Activated CD4-positive, alpha-beta T cell treated with anti-CD3 and anti-CD28 coated beads, Interleukin-2, amount 50 U/mL, for 48 hours (primary cell): ENCODE measurements at regions not wholly inside any gene's neighbourhood (a gene's known extent, or its start where the extent isn't known, plus 50 kb on each side); places are given as distances from the start of the nearest gene placed in this dataset.
"Not testable (repeated sequence)": the region's sequence is repeated elsewhere in the genome, so short reads cannot be mapped to it uniquely, and the experiment has no call there.

ENCODE experiments used
- DNase-seq, 2 experiments: peaks; one replicate each; pipeline ENCODE4 v3.0.0-alpha.2; 2020

DNA sequence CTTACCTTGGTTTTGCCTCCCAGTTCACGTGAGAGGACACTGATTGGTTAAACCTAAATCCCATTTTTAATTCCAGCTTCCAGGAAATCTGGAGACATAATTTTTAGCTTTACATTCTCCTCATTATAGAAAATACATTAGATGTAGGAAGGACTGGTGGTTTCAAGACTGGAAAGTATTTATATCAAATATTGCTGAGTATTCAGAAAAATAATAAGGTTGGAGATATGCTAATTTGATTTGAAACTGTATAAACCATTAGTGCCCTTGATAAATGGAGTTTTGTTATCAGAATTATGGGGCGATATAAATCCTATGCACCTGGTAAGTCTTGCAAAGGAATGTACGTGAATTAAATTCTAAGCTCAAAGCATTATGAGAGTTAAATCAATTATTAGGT, 218.0 kb upstream of the ADGRL4 start:
- DNase-seq = no peak

DNA sequence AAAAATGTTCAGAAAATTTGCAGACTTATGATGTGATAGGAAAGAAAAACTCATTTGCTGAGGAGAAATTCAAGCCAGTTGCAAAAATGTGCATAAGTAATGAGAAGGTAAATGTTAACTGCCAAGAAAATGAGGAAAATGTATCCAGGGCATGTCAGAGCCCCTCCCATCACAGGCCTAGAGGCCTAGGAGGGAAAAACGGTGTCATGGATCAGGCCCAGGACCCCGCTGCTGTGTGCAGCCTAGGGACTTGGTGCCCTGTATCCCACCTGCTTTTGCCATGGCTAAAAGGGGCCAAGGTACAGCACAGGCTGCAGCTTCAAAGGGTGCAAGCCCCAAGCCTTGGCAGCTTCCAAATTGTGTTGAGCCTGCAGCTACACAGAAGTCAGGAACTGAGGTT, 214.0 kb upstream of the ADGRL4 start:
- DNase-seq = no peak

DNA sequence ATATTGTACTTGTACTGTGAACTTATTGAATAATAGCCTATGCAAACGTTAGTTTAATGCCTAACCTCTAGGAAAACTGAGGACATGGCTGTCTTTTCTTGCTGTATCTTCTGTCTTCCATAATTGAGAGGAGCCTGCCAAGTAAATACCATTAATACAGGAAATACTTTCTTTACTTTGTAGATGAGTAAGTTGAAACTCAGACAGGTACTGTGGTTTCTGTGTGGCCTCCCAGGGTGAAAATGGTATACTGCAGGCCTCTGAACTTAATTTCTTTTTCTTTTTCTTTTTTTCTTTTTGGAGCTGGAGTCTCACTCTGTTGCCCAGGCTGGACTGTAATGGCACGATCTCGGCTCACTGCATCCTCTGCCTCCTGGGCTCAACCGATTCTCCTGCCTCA, 208.8 kb upstream of the ADGRL4 start:
- DNase-seq = no peak

DNA sequence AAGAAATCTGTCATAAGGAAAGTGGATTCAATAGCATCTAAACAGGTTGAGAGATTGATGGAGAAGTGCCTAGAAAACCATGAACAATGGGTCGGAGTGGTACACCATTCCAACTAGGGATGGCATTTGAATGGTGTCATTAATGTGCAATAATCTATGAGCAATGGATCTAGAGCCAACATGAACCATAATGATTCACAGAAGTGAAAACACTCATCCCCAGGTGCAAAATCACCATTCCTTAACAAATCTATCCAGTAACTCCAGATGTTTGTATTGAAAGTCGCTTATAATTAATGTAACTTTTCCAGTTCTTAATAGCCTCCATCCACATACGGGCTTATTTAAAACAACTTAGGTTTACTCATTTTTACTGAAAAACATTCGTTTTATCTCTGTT, 201.3 kb upstream of the ADGRL4 start:
- DNase-seq = no peak

DNA sequence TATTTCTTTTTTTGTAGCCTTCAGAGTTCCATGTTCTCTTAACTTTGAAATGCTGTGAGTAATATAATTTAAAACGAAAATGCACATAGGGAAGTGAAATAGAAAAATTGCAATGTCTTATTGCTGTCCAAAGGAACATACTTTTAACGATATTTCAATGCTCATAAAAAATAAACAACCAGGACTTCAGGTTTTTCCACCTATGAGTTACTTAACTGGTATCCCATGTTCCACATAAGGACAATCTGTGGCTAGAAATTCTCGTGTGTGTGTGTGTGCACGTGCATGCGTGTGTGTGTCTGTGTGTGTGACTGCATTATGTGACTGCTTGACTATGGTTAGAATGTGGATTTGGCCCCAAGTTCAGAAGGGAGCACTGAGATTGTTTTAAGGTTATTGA, 200.8 kb upstream of the ADGRL4 start:
- no peak for DNase-seq

DNA sequence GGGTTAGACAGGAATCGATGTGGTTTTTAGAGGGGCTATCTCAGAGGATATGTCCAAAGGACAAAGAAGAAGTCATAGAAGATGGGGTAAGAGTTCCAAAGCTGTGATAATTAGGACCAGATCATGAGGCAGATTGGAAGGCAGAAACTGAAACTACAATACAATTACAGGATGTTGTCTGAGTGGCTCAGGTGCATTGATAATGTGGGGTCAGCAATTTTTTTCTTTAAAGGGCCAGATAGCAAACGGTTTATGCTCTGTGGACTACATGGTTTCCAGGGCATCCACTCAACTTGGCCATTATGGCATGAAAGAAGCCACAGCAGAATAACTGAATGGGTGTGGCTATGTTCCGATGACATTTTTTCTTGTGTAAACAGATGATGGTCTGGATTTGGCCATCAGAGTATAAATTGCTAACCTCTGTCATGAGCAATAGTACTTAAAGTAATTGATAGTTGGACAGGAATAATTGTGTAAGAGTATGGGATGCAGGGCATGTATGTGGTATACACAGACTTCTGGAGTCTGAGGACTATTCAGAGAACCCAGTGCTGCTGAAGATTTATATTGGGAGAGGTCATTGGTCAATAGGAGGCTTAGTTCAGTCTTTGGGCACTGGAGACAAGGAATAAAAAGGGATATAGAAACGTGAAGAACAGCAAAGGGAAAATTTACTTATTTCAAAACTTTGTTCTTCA, 198.4 kb upstream of the ADGRL4 start:
- DNase-seq = no peak

DNA sequence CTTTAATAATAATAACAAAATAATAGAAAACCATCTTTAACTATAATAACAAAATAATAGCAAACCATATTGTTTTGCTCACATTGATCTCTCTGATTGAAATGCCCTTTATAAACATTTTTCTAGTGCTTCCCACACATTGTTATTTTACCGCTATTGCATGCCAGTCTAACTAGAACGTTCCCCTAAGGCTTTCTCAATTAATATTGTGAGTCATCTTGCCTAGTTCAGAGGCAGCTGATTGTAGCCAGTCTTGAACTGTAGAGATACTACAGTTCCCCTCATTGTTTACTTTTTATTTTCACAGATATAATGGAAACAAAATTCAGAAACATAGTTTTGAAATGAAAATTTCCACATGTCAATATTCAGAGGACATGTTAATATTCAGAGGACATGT, 192.3 kb upstream of the ADGRL4 start:
- no peak for DNase-seq

DNA sequence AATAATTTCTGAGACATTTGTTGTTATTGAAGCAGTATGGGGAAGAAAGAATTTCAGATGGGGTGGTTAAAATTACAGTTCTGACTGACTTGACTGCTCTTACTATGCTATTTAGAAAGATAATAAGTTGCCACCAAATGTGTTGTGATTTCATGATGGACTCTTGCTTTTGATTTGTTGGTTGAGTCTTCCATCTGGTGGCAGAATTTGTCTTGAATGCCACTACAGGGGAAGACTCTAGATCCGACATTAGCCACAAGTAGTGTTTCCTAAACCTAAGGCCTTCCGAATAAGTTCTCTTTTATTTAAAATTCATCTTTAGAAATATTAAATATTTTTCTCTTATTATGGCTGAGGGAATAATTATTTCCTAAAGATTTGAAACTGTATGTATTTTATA, 190.9 kb upstream of the ADGRL4 start:
- DNase-seq = no peak

DNA sequence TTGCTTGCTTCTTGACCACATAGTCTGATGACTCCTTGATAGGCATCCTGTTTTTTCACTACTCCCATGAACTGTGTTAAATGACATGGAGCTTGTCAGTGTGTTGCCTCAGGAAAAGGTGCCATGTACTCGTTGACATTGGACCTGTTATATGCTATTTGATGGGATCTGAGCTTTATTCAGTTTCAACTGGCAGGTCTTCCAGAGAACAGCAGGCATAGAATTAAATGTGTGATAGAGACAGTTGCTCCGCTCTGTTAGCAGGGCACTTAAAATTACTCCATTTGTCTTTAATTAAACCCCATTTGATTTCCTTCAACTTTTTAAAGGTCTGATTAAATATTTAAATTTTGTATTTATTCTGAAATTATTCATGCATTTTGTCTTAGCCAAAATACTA, 189.7 kb upstream of the ADGRL4 start:
- no peak for DNase-seq

DNA sequence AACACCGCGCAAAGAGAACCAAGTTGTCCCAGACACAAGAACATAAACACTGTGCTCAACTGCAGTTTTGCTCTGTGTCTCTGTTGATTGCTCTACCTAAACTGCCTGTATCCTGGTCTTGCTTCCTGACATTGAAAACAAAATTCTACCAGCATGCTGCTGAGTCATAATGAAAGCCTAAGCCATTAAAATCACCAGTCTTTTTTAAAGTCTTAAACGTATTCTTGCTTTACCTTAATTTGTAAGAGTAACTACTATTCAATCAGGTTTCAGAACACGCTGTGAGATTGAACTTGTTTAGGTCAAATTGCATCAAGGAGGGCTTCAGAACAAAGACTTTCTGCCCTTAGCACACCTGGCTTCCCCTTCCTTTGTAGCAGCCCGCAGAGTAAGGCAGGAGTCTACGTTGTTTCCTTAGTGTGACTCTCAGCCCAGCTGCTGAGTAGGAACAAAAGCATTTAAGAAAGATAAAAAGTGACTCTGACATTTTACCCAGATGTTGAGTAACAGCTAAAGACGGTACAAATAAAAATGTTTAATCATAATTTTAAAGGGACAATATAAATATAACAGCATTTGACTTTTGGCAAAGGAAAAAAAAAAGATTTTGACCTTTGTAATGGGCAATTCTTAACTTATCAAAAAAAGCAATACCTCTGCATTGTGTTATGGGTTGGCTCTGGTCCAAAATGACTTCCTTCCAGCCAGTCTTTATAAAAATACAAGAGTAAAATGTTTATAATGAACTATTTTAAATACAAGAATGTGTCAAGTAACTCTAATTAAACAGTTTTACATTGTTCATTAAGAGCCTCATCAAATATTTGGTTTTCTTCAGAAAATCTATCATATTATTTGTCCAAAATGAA, 186.9 kb upstream of the ADGRL4 start:
- no peak for DNase-seq

DNA sequence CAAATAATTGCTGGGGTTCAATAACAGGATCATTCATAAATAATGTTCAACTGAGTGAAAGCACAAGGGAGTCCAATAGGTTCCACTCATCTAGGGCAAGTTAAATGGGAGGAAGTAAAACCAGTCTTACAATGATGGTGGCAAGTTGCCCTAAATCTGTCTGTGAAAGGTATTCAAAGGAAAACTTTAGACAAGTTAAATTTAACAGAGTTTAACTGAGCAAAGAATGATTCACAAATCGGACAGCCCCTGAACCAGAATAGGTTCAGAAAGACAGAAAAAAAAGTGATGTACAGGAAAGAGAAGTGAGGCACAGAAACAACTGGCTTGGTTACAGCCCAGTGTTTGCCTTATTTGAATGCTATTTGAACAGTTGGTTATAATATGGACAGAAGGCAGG, 183.5 kb upstream of the ADGRL4 start:
- no peak for DNase-seq

DNA sequence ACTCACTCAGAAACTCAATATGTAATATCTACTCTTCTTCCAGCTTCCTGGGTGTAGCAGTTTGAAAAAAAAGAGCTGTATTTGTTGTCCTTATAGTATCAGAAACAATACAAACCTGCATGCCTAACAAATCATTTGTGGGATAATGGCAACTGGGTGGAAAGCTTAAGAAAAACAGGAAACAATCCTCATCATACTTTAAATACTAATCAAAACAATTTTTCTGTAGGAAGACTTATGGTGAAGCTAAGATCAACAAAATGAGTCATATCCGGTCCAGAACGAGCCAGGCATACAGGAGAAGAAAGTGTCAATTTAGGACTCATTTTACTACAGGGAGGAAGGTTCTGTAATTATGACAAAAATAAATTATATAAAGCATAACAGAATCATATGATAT, 181.8 kb upstream of the ADGRL4 start:
- no peak for DNase-seq

DNA sequence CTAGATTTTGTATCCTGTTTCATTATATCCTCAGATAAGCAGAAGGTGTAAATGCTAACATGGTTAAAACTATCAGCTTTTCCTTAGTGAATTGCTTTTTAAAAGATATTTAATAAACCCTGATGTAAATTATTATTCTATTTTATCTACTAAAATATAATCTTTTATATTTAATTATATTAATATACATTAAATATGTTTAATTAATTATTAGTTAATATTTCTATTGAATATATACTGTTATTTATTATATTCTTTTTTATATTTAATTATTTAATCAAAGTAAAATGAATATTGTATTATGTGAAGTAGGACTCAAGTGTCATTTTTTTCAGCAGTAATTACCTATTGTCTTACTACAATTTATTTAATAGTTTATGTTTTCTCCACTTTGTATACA, 179.7 kb upstream of the ADGRL4 start:
- no peak for DNase-seq

DNA sequence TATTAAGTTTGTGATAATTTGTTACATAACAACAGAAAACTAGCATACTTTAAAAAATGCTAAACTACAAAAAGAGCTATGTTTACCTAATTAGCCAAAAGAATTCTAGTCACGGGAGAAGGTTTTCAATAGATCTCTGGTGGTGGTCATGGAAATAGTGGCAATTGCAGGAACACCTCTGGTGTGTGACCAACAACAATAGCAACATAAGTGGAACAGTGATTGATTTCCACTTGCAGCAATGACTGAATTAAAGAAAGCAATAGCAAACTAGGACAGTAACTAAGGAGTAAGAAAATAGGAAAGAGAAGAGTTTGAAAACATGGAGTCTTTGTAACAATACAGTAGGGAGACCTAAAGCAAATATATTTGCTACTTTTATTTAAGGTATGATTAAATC, 171.3 kb upstream of the ADGRL4 start:
- DNase-seq = no peak

DNA sequence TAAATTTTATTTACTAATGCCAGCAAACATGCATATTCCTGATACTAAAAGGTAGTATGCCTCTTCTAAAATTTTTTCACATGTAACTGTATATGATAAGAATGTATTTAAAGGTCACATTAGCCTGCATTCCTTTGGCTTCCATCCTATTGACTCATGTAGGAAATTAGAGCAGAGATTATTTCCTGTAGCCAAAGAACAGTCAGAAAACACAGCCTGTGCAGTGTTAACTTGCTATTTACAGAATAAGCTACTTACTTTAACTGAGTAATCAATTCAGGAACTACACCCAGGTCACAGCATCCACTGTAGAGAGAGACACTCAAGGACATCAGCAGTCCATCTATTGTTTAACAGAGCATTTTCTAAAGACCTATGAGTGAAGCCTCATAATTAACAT, 154.5 kb upstream of the ADGRL4 start:
- DNase-seq = no peak

DNA sequence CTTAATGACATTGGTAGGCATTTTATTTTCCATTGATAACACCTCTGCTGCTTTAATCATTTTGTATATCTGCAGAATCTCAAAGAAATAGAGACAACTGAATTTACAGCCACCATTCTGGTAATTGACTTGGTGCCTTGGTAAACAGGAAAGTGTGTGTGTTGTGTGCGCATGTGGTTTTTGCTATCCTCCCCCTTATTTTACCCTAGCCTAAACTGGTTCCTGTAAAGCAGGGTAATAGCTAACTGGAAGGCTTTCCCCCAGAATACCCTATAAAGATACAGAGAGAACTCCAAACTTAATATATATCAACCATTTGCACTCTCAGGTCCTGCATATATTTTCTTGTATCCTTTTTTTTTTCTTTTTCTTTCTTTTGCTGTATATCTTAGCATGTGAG, 149.5 kb upstream of the ADGRL4 start:
- DNase-seq = no peak

DNA sequence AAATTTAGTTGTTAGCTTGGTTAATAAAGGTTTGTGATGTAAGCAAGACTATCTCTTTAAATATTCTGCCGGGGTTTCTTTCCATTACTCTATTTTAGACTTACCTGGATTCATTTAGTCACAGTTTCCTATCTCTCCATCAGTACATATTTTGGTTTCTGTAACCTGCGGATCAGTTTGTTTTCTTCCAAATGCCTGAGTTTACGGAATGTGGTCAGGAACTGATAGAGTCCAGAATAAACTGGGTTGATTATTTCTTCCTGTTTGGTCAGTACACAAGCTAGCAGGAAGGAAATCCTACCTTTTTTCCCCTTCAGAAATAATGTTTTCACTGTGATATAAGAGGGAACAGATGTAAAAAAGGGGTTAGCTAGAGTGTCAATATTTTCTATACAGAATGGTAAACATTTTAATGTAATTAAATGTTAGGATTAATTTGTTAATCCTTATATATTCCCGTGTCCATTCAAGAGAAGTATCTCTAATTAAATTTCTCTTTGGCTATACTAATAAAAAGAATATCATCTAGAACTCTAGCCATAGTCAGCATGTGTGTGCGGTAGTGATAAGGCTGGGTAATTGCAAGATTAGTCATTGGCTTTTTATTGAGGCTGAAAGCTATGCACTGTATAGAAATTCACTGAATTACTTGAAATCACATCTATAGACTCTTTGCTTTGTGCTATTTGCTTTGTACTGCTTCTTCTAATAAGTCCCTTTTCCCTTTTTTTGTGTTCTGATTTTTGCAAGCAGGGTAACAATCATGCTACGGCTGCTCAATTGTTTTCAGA, 144.7 kb upstream of the ADGRL4 start:
- no peak for DNase-seq

DNA sequence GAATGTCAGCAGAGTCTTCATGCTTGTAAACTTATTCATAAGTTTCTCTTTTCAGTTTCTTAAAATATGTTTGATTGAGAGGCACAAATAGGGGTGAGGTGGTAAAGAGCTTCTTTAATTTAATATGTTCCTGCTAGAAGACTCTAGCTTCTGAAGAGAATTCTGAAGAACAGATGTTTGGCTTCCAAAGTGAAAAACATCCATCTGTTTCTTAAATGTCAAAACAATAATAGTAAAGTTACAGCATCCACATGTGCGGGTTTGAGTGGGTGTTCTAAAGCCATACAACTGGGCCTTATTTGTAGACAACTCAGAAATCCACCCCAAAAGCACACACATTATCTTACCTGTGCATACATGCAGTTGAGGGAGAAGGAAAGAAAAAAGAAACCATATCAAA, 144.0 kb upstream of the ADGRL4 start:
- DNase-seq = no peak

DNA sequence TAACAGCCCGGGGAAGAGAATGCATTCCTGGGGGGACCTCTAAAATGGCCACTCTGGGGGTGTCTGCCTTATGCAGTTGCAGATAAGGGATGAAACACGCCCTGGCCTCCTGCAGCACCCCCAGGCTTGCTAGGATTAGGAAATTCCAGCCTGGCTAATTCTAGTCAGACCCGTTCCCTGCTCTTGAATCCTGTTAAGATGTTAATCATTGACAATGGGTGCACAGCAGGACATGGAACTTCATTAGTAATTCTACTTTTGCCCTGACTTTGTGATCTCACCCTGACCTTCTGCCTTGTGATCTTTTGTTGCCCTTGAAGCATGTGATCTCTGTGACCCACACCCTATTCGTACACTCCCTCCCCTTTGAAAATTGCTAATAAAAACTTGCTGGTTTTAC, 131.7 kb upstream of the ADGRL4 start:
- DNase-seq = not testable (repeated sequence)

DNA sequence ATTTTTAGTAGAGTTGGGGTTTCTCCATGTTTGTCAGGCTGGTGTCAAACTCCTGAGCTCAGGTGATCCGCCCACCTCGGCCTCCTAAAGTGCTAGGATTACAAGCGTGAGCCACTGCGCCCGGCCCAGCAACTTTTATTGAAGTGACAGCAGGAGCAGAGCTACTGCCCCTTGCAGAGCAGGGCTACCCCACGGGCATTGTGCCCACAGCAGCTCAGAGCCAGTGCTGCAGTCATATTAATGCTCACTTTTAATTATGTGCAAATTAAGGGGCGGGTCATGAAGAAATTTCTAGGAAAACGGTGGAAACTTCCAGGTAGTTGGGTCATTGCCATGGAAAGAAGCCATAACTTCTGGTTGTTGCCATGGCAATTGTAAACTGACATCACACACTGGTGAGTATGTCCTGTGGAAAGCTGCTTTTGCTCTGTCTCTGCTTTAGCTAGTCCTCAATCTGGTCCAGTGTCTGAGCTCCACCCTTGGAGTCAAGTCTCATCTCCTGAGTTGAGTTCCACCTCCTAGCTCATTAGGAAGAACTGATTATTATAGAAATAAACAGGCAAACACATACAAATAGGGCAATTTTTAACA, 127.3 kb upstream of the ADGRL4 start:
- DNase-seq = no peak

DNA sequence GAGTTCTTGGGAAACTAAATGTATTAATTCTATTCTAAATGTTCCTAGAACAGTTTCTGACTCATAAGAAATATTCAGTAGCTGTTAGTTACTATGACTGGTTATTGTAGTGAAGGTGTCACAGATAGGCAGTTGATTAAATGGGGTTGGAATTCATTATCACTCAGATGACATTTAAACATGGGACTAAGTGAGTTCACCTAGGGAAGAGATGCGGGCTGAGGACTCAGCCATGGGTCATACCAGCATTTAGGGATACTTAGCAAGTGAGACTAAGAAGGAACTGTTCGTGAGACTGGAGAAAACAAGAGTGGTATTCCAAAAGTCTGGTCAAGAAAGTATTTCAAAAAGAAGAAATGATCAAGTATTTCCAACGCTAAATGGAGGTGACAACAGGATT, 125.1 kb upstream of the ADGRL4 start:
- DNase-seq = no peak

DNA sequence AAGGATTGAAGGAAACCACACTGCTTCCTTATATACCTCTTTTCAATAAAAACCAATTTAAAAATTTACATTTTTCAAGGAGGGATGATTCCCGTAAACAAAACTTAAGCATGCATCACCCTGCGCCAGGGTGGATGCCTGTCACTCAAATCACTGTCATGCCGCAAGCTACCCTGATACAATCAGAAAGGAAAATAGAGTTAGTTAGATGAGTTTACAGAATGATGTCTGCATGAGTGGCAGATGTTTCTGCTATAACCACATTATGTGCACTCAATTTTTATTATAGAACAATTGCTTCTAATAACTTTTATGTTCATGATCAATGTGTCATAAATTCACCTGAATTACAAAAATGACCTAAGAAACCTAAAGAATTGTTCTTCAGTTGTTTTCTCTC, 123.4 kb upstream of the ADGRL4 start:
- no peak for DNase-seq

DNA sequence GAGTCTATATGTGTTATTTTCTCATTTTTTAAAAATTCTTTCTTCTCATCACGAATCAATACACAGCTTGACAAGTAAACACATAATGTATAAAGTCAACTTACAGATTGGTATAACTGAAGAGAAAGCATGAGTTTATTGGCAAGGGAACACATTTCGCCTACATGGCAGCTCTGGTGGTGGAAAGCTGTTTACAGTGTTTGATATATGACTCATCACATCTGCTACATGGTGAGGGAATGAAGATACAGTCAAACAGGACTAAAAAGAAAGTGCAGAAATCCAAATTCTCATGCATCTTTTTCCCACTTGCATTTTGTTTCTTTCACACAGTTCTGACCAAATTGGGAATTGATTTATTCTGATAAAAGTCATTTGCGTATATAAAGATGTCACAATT, 122.2 kb upstream of the ADGRL4 start:
- no peak for DNase-seq

DNA sequence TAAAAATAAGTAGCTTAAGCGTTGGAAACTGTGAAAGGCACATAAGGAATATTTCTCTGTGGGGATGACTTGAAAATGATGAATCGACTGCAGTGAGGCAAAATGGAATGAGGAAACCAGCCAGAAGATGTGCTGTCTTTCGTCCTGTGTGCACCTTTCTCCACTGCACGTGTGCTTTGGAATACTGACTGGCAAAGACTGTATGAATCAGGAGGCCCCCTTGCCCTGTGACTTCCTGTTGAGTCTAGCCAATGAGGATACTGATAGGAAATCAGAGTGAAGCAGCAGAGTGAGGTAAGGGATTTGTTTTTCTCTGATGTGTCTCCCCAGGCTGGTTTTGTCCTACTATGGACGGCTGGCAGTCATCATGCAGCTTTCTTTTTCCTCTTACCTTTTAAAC, 118.2 kb upstream of the ADGRL4 start:
- DNase-seq = no peak
